GM20000 (cell line): ENCODE measurements at regions not wholly inside any gene's neighbourhood (a gene's known extent, or its start where the extent isn't known, plus 50 kb on each side); places are given as distances from the start of the nearest gene placed in this dataset.

Experiments used
- DNase-seq: peaks from one replicate; pipeline ENCODE4 v3.0.0; 2012; ENCODE audit warnings: low spot score
- CTCF ChIP-seq: IDR thresholded peaks from 2 replicates; pipeline ENCODE4 v1.5.1; 2012; ENCODE audit warnings: mild to moderate bottlenecking, control low read depth; ENCODE audit errors: extremely low read depth, missing control alignments

- DNase-seq = no peak
- TF ChIP-seq CTCF = no peak
Measured at GRCh38 chrX:149205937-149206336, 299.2 kb downstream of the IDS start.

GRCh38 chrX:149205081-149205480 is 300.0 kb downstream of the IDS start:
- no peak for DNase-seq
- TF ChIP-seq CTCF = no peak

- DNase-seq = no peak
- TF ChIP-seq CTCF = no peak
Measured at GRCh38 chrX:149199734-149200133, 305.4 kb downstream of the IDS start.

GRCh38 chrX:149198980-149199732 is 305.9 kb downstream of the IDS start:
- TF ChIP-seq CTCF = no peak
- peak; percentile 9 for DNase-seq

- TF ChIP-seq CTCF = no peak
- DNase-seq = no peak
Measured at GRCh38 chrX:149185087-149185486, 320.0 kb downstream of the IDS start.

- no peak for DNase-seq
- no peak for TF ChIP-seq CTCF
Measured at GRCh38 chrX:149161435-149162088, 343.5 kb downstream of the IDS start.

GRCh38 chrX:149157976-149158375 is 347.1 kb downstream of the IDS start:
- TF ChIP-seq CTCF = no peak

More at GRCh38 chrX:149157976-149158375, 347.1 kb downstream of the IDS start:
- no peak for DNase-seq
